Stimulated activated CD4-positive, alpha-beta T cell treated with anti-CD3 and anti-CD28 coated beads, TNF-alpha, amount 100 ng/mL, for 48 hours (primary cell): ENCODE measurements at regions not wholly inside any gene's neighbourhood (a gene's known extent, or its start where the extent isn't known, plus 50 kb on each side); places are given as distances from the start of the nearest gene placed in this dataset.

ENCODE experiments used
- DNase-seq, 3 donors: peaks; one replicate each; pipeline ENCODE4 v3.0.0-alpha.2; 2020; ENCODE audit warnings: low read depth in 3 of 3

GRCh38 chr13:81677857-81678256, 1336.9 kb upstream of the SPRY2 start:
- DNase-seq: no peak

- no peak for DNase-seq
Observed at GRCh38 chr13:81676008-81676407, 1335.1 kb upstream of the SPRY2 start.

GRCh38 chr13:81671064-81671463, 1330.1 kb upstream of the SPRY2 start:
- no peak for DNase-seq

GRCh38 chr13:81670048-81670447, 1329.1 kb upstream of the SPRY2 start:
- no peak for DNase-seq

DNA sequence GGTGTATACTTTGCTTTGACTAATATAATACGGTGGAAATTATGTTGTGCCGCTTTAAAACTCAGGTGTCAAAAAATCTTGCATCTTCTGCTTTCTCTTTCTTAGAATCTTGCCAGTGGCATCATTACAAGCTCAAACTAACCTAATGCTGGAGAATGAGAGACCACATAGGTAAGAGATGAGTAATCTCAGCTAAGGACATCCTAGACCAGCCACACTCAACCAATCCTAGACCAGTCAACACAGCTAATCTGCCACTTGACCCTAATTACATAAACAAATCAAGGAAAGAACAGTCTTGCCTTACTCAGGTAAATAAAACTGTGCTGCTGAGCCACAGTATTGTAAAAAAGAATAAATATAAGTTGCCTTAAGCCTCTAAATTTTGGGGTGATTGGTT, 1323.9 kb upstream of the SPRY2 start:
- DNase-seq: no peak

GRCh38 chr13:81659984-81660383, 1319.1 kb upstream of the SPRY2 start:
- no peak for DNase-seq

DNA sequence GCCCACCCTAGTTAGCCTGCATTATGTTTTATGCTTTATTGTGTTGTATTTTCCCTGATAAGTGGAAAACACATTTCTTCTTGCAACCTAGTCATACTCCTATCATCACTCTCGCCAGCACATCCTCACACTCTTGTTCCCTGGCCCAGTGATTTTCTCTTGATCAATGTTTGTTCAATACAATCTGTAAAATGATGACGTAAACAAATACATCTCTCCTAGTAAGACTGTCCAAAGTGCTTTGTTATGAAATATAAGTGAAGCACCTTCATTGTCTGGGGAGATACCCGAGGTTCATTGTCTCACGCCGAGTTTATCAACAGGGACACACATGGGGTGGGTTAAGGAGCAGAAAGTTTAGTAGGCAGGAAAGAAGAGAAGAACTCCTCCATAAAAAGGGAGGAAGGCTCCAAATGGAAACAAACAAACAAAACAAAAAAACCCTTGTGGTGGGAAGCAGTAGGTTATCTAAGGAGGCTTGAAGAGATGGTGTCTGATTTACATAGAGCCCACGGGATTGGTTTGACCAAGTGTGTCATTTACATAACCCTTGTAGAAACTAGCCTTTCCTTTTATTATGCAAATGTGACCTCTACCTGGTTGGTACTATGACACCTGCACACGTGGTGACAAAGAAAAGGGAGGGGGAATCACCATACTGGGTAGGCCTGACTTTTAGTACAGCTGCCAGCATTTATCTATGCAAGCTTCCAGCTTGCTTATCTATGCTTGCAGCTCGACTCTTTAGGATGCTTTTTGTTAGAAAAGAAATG, 1317.9 kb upstream of the SPRY2 start:
- DNase-seq: no peak

- DNase-seq: no peak
Observed at GRCh38 chr13:81639984-81640582, 1299.2 kb upstream of the SPRY2 start.

DNA sequence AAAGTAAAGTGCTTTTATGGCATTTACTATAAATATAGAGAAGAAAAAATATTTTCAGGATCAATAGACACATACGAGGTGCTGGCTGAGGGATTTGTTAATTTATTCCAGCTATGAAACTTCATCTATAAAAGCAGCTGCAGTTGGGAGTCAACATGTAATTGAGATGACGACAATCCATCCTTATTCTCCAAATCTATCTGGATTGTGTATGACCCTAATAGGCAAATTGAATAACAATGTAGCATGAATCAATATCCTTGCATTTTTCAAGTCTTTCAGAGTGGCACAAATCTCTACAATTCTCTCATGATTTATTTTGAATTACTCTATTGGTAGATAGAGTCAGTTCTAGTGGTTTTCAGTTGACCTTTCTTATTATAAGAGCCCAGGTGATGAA, 1296.5 kb upstream of the SPRY2 start:
- no peak for DNase-seq

- DNase-seq: no peak
Observed at GRCh38 chr13:81636120-81636519, 1295.2 kb upstream of the SPRY2 start.

GRCh38 chr13:81615031-81615430, 1274.1 kb upstream of the SPRY2 start:
- no peak for DNase-seq

DNA sequence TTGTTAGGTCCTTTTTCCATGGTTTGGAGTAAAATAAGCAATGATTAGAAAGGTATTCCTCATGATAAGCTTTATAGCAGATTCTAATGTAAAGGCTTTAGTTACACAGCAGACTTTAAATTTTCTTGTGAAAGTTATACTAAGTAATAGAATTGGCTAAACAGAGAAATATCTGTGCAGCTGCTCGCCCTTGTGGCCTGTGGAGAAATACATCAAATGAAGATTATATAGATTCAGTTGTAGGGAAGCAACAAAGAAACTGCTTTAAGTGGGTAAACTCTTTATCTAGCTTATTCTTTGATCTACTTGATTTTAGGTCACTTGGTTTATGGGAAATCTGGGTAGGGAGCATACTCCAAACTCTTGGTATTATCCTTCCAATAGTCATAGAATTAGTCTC, 1269.7 kb upstream of the SPRY2 start:
- DNase-seq: no peak

DNA sequence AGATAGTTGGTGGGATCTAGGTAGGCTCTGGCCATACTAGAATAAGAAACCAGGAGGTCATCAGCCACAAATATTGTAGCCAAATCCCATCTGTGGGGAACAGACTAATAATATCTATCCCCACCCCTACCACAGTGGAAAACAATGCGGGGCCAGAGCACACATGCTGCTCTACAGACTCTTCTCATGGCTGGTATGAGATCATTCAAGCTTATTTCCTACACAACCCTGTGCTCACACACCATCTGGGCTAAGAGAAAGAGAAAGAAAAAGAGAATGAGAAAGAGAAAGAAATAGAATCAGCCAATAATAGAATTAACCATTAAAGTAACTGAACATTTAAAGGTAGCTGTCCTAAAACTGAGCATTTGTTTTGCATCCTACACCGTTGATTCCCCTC, 1268.4 kb upstream of the SPRY2 start:
- DNase-seq: no peak

DNA sequence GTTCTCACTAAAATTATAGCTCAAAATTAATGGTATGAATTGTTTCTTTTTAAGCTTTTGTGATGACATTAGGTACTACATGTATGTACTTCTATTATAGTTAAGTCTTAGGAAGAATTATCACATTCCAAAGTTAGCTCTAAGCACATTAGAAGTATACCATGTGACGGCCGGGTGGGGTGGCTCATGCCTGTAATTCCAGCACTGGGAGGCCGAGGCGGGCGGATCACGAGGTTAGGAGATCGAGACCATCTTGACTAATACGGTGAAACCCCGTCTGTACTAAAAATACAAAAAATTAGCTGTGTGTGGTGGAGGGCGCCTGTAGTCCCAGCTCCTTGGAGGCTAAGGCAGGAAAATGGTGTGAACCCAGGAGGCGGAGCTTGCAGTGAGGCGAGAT, 1265.1 kb upstream of the SPRY2 start:
- no peak for DNase-seq

GRCh38 chr13:81602241-81602640, 1261.3 kb upstream of the SPRY2 start:
- DNase-seq: no peak

GRCh38 chr13:81597101-81597500, 1256.2 kb upstream of the SPRY2 start:
- DNase-seq: no peak

DNA sequence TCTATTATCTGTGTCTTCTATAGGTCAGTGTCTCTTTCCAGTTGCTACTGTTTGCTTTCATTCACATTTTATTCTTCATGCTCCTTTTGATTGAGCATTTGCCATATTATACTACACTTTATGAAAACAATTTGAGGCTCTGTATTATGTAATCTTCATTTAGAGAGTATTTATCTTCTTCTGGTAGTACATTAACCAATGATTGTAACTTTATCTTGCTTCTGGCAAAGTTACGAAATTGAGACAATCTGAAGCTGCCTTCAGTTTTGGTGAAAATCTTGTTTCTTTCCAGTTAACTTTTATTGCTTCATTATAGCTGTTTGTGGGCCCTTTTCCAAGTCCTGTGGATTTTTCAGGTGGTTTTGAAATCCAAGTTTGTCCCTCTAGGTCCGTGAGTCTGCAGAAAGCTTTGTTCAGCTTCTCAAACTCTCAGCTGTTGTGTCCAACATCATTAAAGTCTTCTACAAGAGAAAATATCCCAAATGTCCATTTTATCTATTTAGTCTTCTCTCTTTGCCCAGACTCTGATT, 1255.4 kb upstream of the SPRY2 start:
- DNase-seq: no peak

DNA sequence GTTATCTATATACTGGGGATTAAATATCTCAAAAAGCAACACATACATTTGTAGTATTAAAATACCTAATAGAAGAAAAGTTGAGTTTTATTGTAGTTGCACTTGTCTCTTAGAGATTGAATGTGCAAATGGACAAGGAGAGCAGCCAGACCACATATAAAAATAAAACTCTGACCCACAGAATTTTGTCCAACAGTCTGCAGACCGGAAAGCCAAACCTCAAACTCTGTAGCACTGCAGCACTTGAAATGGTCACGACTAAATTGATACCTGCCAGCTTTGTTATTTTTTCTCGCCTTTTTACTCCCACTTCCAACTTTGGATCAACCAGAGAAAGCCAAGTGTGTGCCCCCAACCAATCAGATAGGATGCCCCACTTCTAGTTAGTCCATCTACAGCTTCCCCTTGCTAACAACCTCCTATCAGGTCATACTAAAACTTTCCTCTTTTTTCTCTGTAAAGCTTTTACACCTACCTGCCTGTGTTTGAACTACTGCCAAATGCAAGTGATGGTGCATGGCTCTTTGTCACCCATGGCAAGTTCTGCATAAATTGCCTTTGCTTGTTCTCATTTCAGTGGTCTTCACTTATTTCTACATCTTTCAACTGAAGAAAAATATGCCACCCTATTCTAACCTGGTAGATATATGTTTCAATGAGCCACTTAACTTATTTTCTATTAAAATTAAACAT, 1250.7 kb upstream of the SPRY2 start:
- DNase-seq: no peak

DNA sequence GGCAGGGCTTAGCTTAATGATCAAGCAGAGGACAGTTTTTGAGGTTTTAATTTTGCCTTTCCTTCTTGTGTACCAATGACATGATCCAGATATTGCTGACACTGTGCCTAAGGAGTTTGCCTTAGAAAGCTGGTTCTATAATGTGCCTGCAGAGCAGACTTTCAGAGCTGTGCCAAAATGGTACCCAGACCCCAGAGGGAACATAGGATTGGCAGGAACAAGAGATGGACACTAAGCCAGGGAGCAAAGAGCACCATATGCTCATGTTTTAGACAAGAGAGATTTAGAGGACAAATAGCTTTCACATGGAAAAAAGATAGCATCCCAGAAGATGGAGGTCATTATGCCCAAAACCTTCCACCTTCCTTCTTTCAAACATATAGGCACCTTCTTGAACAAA, 1241.5 kb upstream of the SPRY2 start:
- no peak for DNase-seq

- no peak for DNase-seq
Observed at GRCh38 chr13:81577601-81578195, 1236.8 kb upstream of the SPRY2 start.

- DNase-seq: no peak
Observed at GRCh38 chr13:81568824-81569223, 1227.9 kb upstream of the SPRY2 start.

DNA sequence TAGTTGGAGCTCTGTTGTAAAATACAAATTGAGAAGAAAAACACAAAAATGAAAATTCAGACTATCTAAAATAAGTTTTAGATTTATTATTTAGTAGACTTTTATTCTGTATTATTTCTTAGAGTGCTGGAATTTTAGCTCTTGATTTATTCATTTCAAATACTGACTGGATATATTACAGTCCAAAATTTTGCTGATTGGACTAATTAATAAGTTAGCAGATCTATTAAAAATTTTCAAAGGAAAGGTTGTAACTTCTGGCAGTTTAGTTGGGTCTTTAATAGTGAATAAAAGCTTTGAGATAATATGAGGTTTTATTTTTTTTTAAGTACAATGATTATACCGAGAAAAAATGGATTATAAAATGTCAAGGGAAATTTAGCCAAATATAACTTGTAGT, 1224.9 kb upstream of the SPRY2 start:
- no peak for DNase-seq
